GM21529 (cell line): ENCODE measurements at regions not wholly inside any gene's neighbourhood (a gene's known extent, or its start where the extent isn't known, plus 50 kb on each side); places are given as distances from the start of the nearest gene placed in this dataset.

ENCODE experiments used
- ATAC-seq: cut with Tn5 transposase; IDR thresholded peaks from one replicate; pipeline ENCODE4 v1.9.1; 2021; ENCODE audit not compliant: unreplicated experiment

GRCh38 chr22:48248901-48249455 lies 1486.5 kb downstream of the TBC1D22A start:
- no peak for ATAC-seq

GRCh38 chr22:48247829-48248228 lies 1485.4 kb downstream of the TBC1D22A start:
- no peak for ATAC-seq

GRCh38 chr22:48245196-48245485 lies 1482.7 kb downstream of the TBC1D22A start:
- ATAC-seq = no peak

GRCh38 chr22:48244388-48245195 lies 1482.1 kb downstream of the TBC1D22A start:
- ATAC-seq = no peak

- no peak for ATAC-seq
Measured at GRCh38 chr22:48242461-48242864, 1480.0 kb downstream of the TBC1D22A start.

GRCh38 chr22:48241658-48242057 lies 1479.2 kb downstream of the TBC1D22A start:
- ATAC-seq = no peak

- no peak for ATAC-seq
Measured at GRCh38 chr22:48240935-48241230, 1478.4 kb downstream of the TBC1D22A start.

- no peak for ATAC-seq
Measured at GRCh38 chr22:48240148-48240934, 1477.9 kb downstream of the TBC1D22A start.

- no peak for ATAC-seq
Measured at GRCh38 chr22:48239461-48240147, 1477.2 kb downstream of the TBC1D22A start.

- no peak for ATAC-seq
Measured at GRCh38 chr22:48238966-48239365, 1476.5 kb downstream of the TBC1D22A start.

- ATAC-seq = no peak
Measured at GRCh38 chr22:48238284-48238915, 1476.0 kb downstream of the TBC1D22A start.

GRCh38 chr22:48237466-48238283 lies 1475.2 kb downstream of the TBC1D22A start:
- no peak for ATAC-seq

GRCh38 chr22:48236261-48236660 lies 1473.8 kb downstream of the TBC1D22A start:
- no peak for ATAC-seq

- no peak for ATAC-seq
Measured at GRCh38 chr22:48235744-48236143, 1473.3 kb downstream of the TBC1D22A start.

GRCh38 chr22:48234011-48234410 lies 1471.6 kb downstream of the TBC1D22A start:
- ATAC-seq = no peak

GRCh38 chr22:48233586-48233985 lies 1471.1 kb downstream of the TBC1D22A start:
- no peak for ATAC-seq

GRCh38 chr22:48228468-48228867 lies 1466.0 kb downstream of the TBC1D22A start:
- no peak for ATAC-seq

- no peak for ATAC-seq
Measured at GRCh38 chr22:48227341-48228018, 1465.0 kb downstream of the TBC1D22A start.

GRCh38 chr22:48226026-48227013 lies 1463.9 kb downstream of the TBC1D22A start:
- no peak for ATAC-seq
